GM21717 (cell line): ENCODE measurements at regions not wholly inside any gene's neighbourhood (a gene's known extent, or its start where the extent isn't known, plus 50 kb on each side); places are given as distances from the start of the nearest gene placed in this dataset.

Source experiments
- ATAC-seq: cut with Tn5 transposase; IDR thresholded peaks from one replicate; pipeline ENCODE4 v1.9.1; 2021; ENCODE audit warnings: mild to moderate bottlenecking, moderate library complexity; ENCODE audit not compliant: unreplicated experiment

GRCh38 chr2:19725392-19725791, 176.4 kb downstream of the TTC32 start:
- ATAC-seq, result no peak

- no peak for ATAC-seq
These were observed 178.8 kb downstream of the TTC32 start for GRCh38 chr2:19723021-19723420.

- ATAC-seq, result no peak
These were observed 179.2 kb downstream of the TTC32 start for GRCh38 chr2:19722531-19722971.

GRCh38 chr2:19720306-19720705, 181.5 kb downstream of the TTC32 start:
- no peak for ATAC-seq

- ATAC-seq, result no peak
These were observed 182.2 kb downstream of the TTC32 start for GRCh38 chr2:19719540-19719939.

- ATAC-seq, result no peak
These were observed 184.3 kb downstream of the TTC32 start for GRCh38 chr2:19717446-19717845.

GRCh38 chr2:19714926-19715325, 186.9 kb downstream of the TTC32 start:
- ATAC-seq, result no peak

- ATAC-seq, result no peak
These were observed 188.9 kb downstream of the TTC32 start for GRCh38 chr2:19712850-19713249.

GRCh38 chr2:19711470-19712372, 190.1 kb downstream of the TTC32 start:
- ATAC-seq, result no peak

- ATAC-seq, result no peak
These were observed 191.6 kb downstream of the TTC32 start for GRCh38 chr2:19710230-19710629.

- ATAC-seq, result no peak
These were observed 192.2 kb downstream of the TTC32 start for GRCh38 chr2:19709553-19709952.

GRCh38 chr2:19708776-19709175, 193.0 kb downstream of the TTC32 start:
- no peak for ATAC-seq

- ATAC-seq, result no peak
These were observed 195.5 kb downstream of the TTC32 start for GRCh38 chr2:19706332-19706731.

GRCh38 chr2:19702267-19702666, 199.5 kb downstream of the TTC32 start:
- no peak for ATAC-seq

- ATAC-seq, result no peak
These were observed 200.8 kb downstream of the TTC32 start for GRCh38 chr2:19700861-19701585.

- no peak for ATAC-seq
These were observed 204.7 kb downstream of the TTC32 start for GRCh38 chr2:19697131-19697530.

GRCh38 chr2:19695706-19696105, 206.1 kb downstream of the TTC32 start:
- no peak for ATAC-seq

- no peak for ATAC-seq
These were observed 209.9 kb downstream of the TTC32 start for GRCh38 chr2:19691892-19692291.

GRCh38 chr2:19690429-19690828, 211.4 kb downstream of the TTC32 start:
- ATAC-seq, result no peak

GRCh38 chr2:19689646-19690168, 212.1 kb downstream of the TTC32 start:
- ATAC-seq, result no peak

GRCh38 chr2:19688059-19688458, 213.7 kb downstream of the TTC32 start:
- ATAC-seq, result no peak
